Central memory CD4-positive, alpha-beta T cell (primary cell): ENCODE measurements at regions not wholly inside any gene's neighbourhood (a gene's known extent, or its start where the extent isn't known, plus 50 kb on each side); places are given as distances from the start of the nearest gene placed in this dataset.
"Not testable (repeated sequence)": the region's sequence is repeated elsewhere in the genome, so short reads cannot be mapped to it uniquely, and the experiment has no call there.

Experiments
- DNase-seq: peaks from one replicate; pipeline ENCODE4 v3.0.0; 2022

DNA sequence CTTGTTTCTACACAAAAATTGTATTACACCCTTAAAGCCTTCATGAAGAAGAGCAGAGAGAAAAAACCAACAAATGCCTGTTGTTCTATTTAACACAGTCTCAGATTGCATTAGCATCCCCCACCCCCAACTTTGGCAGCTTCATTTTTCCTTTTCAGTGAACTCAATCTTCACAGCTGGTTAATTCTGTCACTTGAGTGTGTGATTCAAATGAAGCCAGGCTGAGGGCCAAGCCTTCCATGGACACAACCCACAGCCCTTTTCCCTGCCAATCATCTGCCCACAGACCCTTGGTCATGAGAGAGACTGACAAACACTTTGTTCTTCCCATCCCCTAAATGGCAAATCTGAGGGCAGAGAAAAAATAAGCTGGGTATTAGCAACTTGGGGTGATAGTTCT is 217.5 kb upstream of the NMUR2 start:
- DNase-seq: no peak

GRCh38 chr5:152623951-152624350 is 218.9 kb upstream of the NMUR2 start:
- no peak for DNase-seq

DNA sequence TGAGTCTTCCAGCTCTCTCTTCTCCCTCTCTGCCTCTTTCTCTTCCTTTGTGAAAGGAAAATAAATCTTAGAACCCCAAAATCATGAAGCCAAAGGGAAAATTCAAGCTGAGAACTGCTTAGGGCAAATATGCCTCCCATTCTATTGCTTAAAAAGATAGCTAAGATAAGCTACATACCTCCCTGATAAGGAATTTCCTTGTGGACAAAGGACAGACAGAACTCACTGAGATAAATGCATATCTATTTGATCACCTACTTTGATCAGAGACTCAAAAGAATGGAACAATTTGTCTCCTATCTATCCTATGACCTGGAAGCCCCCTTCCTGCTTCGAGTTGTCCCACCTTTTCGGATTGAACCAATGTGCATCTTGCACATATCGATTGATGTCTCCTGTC is 220.6 kb upstream of the NMUR2 start:
- no peak for DNase-seq

DNA sequence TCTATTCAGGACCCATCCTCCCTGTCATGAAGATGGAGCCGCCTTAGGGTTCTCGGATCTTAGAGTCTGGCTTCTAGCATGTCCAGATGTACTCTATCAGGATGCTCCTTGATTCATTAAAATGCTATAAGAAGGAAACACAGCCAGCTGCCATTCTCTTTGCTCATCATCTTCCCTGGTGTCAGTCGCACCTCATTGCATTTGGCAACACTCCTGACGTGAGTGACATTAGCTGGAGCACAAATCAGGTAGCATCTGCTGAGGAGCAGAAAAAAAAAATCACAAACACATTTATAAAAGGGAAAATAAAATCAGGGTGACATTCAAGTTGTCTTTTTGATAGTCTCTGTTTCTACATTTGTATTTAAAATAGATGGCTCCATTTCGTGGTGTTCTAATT is 226.1 kb upstream of the NMUR2 start:
- no peak for DNase-seq

DNA sequence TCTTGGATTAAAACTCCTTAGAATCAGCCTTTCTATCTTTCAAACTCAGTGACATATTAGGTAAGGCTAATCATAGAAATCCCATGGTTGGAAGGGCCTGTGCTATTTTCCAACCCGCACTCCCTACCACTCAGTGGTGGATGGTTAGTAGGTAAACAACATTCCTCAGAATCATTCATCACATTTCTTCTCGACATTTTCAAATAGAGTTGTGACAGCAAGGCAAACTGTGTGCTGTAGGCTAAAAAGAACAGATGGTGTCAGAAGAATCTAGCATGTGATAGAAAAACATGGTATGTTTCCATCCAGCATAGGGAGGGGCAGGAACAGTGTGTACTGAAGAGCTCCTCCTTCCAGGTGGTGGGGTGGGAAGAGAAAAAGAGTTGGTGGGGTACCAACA is 227.3 kb upstream of the NMUR2 start:
- DNase-seq: no peak

GRCh38 chr5:152634586-152634985 is 229.5 kb upstream of the NMUR2 start:
- DNase-seq: no peak

- no peak for DNase-seq
Measured at GRCh38 chr5:152638996-152639552, 234.0 kb upstream of the NMUR2 start.

GRCh38 chr5:152641970-152642805 is 237.1 kb upstream of the NMUR2 start:
- no peak for DNase-seq

DNA sequence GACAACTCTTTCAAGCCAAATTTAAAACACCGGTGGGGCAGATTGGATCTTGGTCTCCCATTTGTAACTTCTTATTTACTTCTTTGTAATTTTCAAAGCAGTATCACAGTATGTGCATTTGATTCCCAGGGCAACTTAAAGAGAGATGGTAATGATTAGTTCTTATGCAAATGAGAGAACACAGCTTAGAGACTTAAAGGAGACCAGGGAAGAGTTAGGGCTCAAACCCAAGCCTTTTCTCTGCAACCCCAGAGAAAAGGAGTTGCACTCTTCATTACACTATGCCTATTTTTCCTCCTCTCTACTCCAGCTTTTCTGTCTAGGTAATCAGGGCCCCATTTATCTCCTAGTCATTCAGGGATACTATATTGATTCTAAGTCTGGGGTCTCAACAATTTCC is 237.8 kb upstream of the NMUR2 start:
- DNase-seq: no peak

DNA sequence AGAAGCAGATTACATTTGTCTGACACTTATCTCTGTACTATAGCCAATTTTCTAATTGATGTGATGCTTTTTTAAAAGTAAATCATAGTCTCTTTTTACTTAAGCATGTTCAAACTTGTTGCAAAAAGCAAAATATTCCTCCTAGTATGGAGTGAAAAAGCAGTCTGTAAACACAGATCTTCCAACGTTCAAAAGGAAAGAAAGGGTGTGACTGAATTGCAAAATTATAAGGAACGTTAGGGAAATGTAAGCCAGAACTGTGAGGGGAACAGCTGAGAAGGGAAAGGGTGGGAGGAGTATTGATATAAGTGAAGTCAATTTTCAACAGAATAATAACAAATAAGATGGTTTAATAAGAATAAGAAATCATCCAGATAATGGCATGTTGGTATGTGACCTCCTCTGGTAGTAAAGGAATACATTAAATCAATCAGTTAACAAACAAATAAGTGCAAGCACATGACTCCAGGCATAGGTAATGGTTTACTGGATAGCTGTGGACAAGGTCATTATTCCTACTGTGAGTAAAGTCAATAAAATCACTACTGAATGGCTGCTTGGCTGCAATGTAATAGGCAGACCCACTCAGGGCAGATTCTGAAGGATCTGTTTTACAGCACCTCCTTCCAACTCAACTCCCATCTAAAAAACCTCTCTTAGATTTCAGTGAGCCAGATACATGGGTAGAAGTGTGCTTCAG is 239.1 kb upstream of the NMUR2 start:
- no peak for DNase-seq

DNA sequence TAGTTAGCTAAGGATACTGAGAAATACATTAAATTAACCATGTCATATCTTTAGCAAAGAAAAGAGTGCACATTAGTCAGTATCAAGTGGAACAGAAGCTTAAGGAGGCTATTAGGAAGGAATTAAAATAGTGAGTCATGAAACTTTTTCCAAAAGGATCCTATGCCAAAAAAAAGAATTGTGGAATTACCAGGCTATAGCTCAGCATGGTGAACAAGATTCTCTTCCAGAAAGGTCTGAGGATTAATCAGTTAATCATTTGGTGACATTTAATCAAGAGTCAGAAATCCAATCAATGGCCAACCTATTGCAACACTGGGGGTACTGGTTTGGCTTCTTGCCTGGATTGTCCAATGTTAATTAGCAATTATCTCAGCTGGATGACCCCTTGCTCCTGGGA is 244.5 kb upstream of the NMUR2 start:
- DNase-seq: no peak

DNA sequence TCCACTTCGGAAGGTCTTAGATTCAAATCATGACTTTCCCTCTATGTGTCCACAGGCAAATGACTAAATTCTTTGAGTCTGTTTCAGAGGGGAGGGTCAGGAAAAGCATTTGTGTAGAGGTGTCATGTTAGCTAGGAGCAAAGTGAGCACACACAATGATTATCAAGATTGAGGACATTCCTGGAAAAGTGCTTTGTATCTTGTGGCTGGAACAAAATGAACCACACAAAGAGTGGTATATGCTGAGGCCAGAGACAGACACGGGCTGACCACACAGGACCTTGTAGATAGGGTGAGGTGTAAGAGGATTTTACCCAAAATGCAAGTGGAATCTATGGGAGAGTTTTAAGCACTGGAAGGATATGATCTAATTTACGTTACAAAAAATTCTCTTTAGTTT is 245.3 kb upstream of the NMUR2 start:
- no peak for DNase-seq

DNA sequence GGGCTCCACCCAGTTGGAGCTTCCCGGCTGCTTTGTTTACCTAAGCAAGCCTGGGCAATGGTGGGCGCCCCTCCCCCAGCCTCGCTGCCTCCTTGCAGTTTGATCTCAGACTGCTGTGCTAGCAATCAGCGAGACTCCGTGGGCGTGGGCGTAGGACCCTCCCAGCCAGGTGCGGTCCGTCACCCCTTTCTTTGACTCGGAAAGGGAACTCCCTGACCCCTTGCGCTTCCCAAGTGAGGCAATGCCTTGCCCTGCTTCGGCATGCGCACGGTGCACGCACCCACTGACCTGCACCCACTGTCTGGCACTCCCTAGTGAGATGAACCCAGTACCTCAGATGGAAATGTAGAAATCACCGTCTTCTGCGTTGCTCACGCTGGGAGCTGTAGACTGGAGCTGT is 254.4 kb upstream of the NMUR2 start:
- DNase-seq: not testable (repeated sequence)

- no peak for DNase-seq
Measured at GRCh38 chr5:152673601-152674000, 268.5 kb upstream of the NMUR2 start.

GRCh38 chr5:152674403-152674802 is 269.3 kb upstream of the NMUR2 start:
- no peak for DNase-seq

GRCh38 chr5:152676196-152676595 is 271.1 kb upstream of the NMUR2 start:
- no peak for DNase-seq

GRCh38 chr5:152683205-152683604 is 278.1 kb upstream of the NMUR2 start:
- no peak for DNase-seq

DNA sequence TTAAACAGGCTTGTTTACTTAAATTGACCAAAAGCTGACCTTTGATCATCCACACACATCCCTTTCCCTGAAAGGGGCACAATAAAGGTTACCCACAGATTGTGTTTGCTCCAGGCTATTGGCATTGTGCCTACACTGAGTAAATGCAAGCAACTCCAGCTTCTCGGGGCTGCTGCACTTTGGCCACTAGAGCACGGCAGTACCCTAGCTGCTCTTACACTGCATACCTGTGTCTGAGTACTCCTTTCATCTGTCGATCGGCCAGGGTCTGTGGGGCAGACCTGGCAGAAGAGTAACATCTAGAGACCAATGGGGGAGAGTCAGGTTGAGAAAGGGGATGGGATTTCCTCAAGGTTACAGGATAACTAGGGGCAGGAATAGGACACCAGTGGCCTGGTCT is 281.9 kb upstream of the NMUR2 start:
- DNase-seq: no peak

- no peak for DNase-seq
Measured at GRCh38 chr5:152688561-152689249, 283.6 kb upstream of the NMUR2 start.

GRCh38 chr5:152689250-152689711 is 284.2 kb upstream of the NMUR2 start:
- DNase-seq: no peak

DNA sequence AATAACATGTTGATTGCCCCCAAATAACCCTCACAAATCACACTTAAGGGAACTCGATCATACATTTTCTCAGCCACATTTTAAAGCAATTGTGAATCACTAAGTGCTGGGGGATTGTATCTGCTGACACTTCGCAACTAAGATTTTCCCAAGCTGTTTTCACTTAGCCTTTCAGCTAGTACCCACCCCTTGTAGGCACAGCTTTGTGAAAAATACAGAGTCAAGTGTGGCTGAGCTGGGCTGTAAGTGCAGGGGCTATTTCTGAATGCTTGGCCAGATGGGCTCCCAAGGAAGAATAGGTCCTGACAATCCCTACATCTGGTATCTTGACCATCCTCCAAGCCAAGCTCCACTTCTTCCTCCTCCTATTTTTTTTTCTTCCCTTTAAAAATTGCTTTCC is 289.2 kb upstream of the NMUR2 start:
- no peak for DNase-seq

DNA sequence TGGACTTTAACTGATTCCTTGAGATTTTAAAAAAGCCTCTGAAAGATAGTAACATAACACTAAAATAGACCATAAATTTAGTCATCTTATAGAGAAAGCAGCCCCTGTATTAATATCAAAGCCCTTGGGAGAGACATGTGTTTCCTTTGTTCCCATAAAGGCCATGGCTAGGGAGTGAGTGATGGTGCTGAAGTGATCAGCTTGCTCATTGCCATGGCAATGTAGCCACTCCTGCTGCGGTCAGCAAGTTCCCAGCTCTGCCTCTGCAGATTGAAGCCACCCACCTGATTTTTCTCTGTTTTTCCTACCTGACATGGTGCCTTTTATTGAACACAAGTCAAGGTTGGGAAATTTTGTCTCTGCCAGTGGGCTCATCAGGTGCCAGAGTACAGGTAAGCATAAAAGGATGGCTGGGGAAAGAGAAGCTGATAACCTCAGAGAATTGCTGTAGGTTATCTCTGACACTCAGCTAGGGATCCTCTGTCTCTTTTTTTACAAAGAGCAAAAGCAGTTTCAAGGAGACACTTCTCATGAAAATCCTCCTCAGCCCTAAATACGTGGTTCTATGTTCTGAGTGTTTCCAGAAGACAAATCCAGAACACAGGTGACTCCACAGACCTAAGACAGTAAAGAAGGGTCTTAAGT is 296.3 kb upstream of the NMUR2 start:
- DNase-seq: no peak

DNA sequence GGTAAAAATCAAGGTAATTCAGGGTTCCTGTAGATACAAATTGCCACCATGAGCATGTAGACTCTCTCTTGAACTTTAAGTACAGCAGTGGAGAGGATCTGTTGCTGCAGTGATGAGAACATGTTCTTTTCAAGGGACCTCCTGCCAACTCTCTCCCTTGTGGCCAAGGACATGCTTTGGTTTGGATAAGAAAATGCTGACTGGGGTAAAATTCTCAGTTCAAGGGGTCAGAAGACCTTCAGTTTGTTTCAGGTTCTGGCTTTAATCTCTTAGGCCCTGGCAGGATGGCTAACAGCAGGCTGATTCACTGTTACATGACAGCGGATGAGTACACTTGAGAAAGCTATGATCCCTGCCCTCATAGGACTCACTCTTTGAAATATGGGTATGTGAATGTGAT is 299.2 kb upstream of the NMUR2 start:
- no peak for DNase-seq
